Left lung (tissue), 4 donors: ENCODE measurements at regions not wholly inside any gene's neighbourhood (a gene's known extent, or its start where the extent isn't known, plus 50 kb on each side); places are given as distances from the start of the nearest gene placed in this dataset.

Experiments used
- ATAC-seq: fragments of 200-7000 bp; cut with Tn5 transposase; one replicate; pipeline ENCODE4 v1.9.1; 2020; ENCODE audit warnings: moderate library complexity
- DNase-seq, 4 donors: peaks; one replicate each; pipeline ENCODE4 v3.0.0-alpha.2; 2013 to 2020
- H3K27ac ChIP-seq, 2 donors: fragments of 200-600 bp; sonication (generic) in 1 of 2; one replicate each; pipeline versions ENCODE4 v1.5.0 to v1.8.0; 2020 to 2021
- H3K27me3 ChIP-seq, 2 donors: fragments of 200-600 bp; sonication (generic) in 1 of 2; one replicate each; pipeline versions ENCODE4 v1.5.0 to v1.8.0; 2020 to 2021
- H3K36me3 ChIP-seq, 2 donors: fragments of 200-600 bp; sonication (generic) in 1 of 2; one replicate each; pipeline versions ENCODE4 v1.5.0 to v1.8.0; 2020 to 2021
- H3K4me1 ChIP-seq, 2 donors: fragments of 200-600 bp; one replicate each; pipeline ENCODE4 v1.8.0; 2021
- H3K4me3 ChIP-seq, 2 donors: fragments of 200-600 bp; sonication (generic) in 1 of 2; one replicate each; pipeline versions ENCODE4 v1.5.0 to v1.8.0; 2020 to 2021; ENCODE audit warnings: mild to moderate bottlenecking in 1 of 2
- H3K9me3 ChIP-seq, 2 donors: fragments of 200-600 bp; sonication (generic) in 1 of 2; one replicate each; pipeline versions ENCODE4 v1.5.0 to v1.8.0; 2020 to 2021
- intact Hi-C, 2 donors: fragments of 100-400 bp; cut with DNase I; formaldehyde crosslinking; loops; one replicate each; pipeline versions ENCODE4 v1.11.2 to v1.14.2; 2022
- TF ChIP-seq, protein P1 (sequence below), 2 donors: fragments of 200-600 bp; sonication (generic) in 1 of 2; IDR thresholded peaks; one replicate each; pipeline versions ENCODE4 v1.5.0 to v1.8.0; 2021; ENCODE audit warnings: antibody characterized with exemption in 2 of 2
- donor health status: DM: no; HTN: yes; CAD: no.
- donor health status: DM: no; HTN: no; CAD: no.

GRCh38 chr14:89085231-89085731 lies 260.8 kb downstream of the TTC8 start:
- Histone ChIP-seq H3K36me3 (no peaks in the 10 kb centered on the region), H3K4me1 (no peaks in the 10 kb centered on the region), H3K27me3 (no peaks in the 10 kb centered on the region), H3K4me3 (no peak overlapping the region), H3K27ac (no peak overlapping the region), H3K9me3 (no peaks in the 10 kb centered on the region)
- peak in 1 of 4 donors; percentile 19 for DNase-seq
- no peak for ATAC-seq
- TF ChIP-seq, protein P1, sequence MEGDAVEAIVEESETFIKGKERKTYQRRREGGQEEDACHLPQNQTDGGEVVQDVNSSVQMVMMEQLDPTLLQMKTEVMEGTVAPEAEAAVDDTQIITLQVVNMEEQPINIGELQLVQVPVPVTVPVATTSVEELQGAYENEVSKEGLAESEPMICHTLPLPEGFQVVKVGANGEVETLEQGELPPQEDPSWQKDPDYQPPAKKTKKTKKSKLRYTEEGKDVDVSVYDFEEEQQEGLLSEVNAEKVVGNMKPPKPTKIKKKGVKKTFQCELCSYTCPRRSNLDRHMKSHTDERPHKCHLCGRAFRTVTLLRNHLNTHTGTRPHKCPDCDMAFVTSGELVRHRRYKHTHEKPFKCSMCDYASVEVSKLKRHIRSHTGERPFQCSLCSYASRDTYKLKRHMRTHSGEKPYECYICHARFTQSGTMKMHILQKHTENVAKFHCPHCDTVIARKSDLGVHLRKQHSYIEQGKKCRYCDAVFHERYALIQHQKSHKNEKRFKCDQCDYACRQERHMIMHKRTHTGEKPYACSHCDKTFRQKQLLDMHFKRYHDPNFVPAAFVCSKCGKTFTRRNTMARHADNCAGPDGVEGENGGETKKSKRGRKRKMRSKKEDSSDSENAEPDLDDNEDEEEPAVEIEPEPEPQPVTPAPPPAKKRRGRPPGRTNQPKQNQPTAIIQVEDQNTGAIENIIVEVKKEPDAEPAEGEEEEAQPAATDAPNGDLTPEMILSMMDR (IDR thresholded peaks at IDR 0.05) = no peak
- intact Hi-C loops = no loop called here

DNA sequence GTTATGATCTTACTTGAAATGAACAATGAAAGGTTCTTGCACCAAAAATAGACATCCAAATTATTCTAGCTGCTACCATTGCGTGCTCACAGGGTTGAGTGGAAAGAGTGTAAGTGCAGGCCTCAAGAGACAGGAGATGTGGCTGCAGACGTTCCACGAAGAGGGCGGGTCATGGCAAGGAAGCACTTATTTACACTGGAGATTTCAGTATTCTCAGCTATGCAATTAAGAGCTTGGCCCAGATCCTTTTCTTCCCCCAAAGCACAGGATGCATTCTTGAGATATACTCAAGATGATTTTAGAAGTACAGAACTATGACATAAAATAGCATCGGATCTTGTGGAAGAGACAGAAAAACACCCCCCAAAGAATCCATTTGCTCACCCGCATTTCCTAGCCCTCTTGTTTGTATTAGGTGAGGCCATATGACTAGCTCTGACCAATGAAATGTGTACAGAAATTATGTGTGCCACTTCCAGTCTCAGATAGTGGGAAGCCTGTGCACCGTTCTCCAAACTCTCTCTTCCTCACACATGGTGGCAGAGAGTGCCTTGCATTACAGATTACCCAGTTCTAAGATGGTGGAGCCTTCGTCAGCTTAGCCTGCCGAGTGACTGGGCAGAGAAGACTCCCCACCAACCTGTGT lies 261.4 kb downstream of the TTC8 start:
- no peak overlapping the region for H3K27ac ChIP-seq
- no peaks in the 10 kb centered on the region for H3K9me3 ChIP-seq
- H3K4me1 ChIP-seq = no peaks in the 10 kb centered on the region
- no peaks in the 10 kb centered on the region for H3K27me3 ChIP-seq
- TF ChIP-seq, protein P1 (IDR thresholded peaks at IDR 0.05) = no peak
- ATAC-seq = peak; percentile 46
- H3K36me3 ChIP-seq = no peaks in the 10 kb centered on the region
- no peak overlapping the region for H3K4me3 ChIP-seq
- intact Hi-C loops = no loop called here
- DNase-seq = no peak

- peaks cover 0 to 3% of the 10 kb centered on the region in 2 donors for H3K9me3 ChIP-seq
- intact Hi-C loops = no loop called here
- H3K27ac ChIP-seq = no peak overlapping the region
- H3K4me3 ChIP-seq = no peak overlapping the region
- H3K36me3 ChIP-seq = no peaks in the 10 kb centered on the region
- no peaks in the 10 kb centered on the region for H3K27me3 ChIP-seq
- no peaks in the 10 kb centered on the region for H3K4me1 ChIP-seq
- no peak for ATAC-seq
- no peak for DNase-seq
- TF ChIP-seq, protein P1 (IDR thresholded peaks at IDR 0.05) = no peak
Measured at GRCh38 chr14:89088530-89088929, 264.1 kb downstream of the TTC8 start.

- ATAC-seq (no peak), DNase-seq (no peak)
- Histone ChIP-seq H3K27ac (no peak overlapping the region), H3K4me1 (no peaks in the 10 kb centered on the region), H3K27me3 (no peaks in the 10 kb centered on the region), H3K9me3 (peaks cover 0 to 3% of the 10 kb centered on the region in 2 donors), H3K4me3 (no peak overlapping the region), H3K36me3 (no peaks in the 10 kb centered on the region)
- TF ChIP-seq, protein P1 (IDR thresholded peaks at IDR 0.05) = no peak
- intact Hi-C loops = no loop called here
Measured at GRCh38 chr14:89089330-89089729, 264.9 kb downstream of the TTC8 start.

- Histone ChIP-seq H3K9me3 (peaks cover 0 to 3% of the 10 kb centered on the region in 2 donors), H3K36me3 (no peaks in the 10 kb centered on the region), H3K4me1 (no peaks in the 10 kb centered on the region), H3K4me3 (no peak overlapping the region), H3K27me3 (no peaks in the 10 kb centered on the region), H3K27ac (no peak overlapping the region)
- intact Hi-C loops = no loop called here
- no peak for ATAC-seq
- DNase-seq = no peak
- TF ChIP-seq, protein P1 (IDR thresholded peaks at IDR 0.05) = no peak
Measured at GRCh38 chr14:89091781-89092180, 267.3 kb downstream of the TTC8 start.
